B cell (primary cell): ENCODE measurements at regions not wholly inside any gene's neighbourhood (a gene's known extent, or its start where the extent isn't known, plus 50 kb on each side); places are given as distances from the start of the nearest gene placed in this dataset.

Source experiments
- ATAC-seq: fragments of 200-7000 bp; cut with Tn5 transposase; one replicate; pipeline ENCODE4 v1.10.0; 2021; ENCODE audit warnings: low read depth, mild to moderate bottlenecking, moderate number of reproducible peaks, moderate library complexity
- CTCF ChIA-PET: fragments of 350-600 bp; sonication (Branson Sonifier 250); formaldehyde crosslinking; loops from one replicate; lab custom pipeline; 2021; ENCODE audit warnings: antibody characterized with exemption, inconsistent platforms; lab: Charles Lee
- POLR2A ChIA-PET: fragments of 350-600 bp; sonication (Branson Sonifier 250); formaldehyde crosslinking; loops from one replicate; lab custom pipeline; 2021; ENCODE audit warnings: antibody characterized with exemption; lab: Charles Lee
- DNase-seq: peaks from one replicate; pipeline ENCODE4 v3.0.0; 2013
- H2AFZ ChIP-seq: 2 replicates; pipeline ENCODE4 v1.6.1; 2012; ENCODE audit warnings: mild to moderate bottlenecking, low read depth, low read length; ENCODE audit not compliant: insufficient read depth, poor library complexity, severe bottlenecking
- H3K27ac ChIP-seq, 2 donors: 1 replicate in 1 of 2; 2 replicates in 1 of 2; pipeline ENCODE4 v1.5.1; 2012 to 2013; ENCODE audit warnings: low read length in 2 of 2, mild to moderate bottlenecking in 2 of 2, moderate library complexity in 1 of 2
- H3K27me3 ChIP-seq, 4 experiments: fragments of 200-600 bp in 1 of 4; sonication (generic) in 1 of 4; replicated peaks in 1 of 4; 1 replicate in 2 of 4; 2 replicates in 2 of 4; pipeline versions ENCODE4 v1.6.1 to v1.7.0; 2013 to 2016; ENCODE audit warnings: low read length in 3 of 4, mild to moderate bottlenecking in 2 of 4, mixed read lengths in 1 of 4, moderate library complexity in 1 of 4; ENCODE audit not compliant: insufficient read depth in 4 of 4, control insufficient read depth in 3 of 4; ENCODE audit errors: control extremely low read depth in 1 of 4
- H3K36me3 ChIP-seq, 2 experiments: replicated peaks in 1 of 2; 1 replicate in 1 of 2; 2 replicates in 1 of 2; pipeline versions ENCODE4 v1.6.1 to v1.7.1; 2013; ENCODE audit warnings: low read length in 1 of 2; ENCODE audit not compliant: insufficient read depth in 2 of 2, control insufficient read depth in 1 of 2; ENCODE audit errors: control extremely low read depth in 1 of 2, extremely low read depth in 1 of 2
- H3K4me1 ChIP-seq, 2 donors: fragments of 200-600 bp in 1 of 2; sonication (generic) in 1 of 2; 1 replicate in 1 of 2; 2 replicates in 1 of 2; pipeline versions ENCODE4 v1.5.1 to v1.6.1; 2013 to 2017; ENCODE audit warnings: low read length in 2 of 2; ENCODE audit not compliant: control insufficient read depth in 2 of 2, insufficient read depth in 2 of 2
- H3K4me2 ChIP-seq: replicated peaks from 2 replicates; pipeline ENCODE3; 2012; ENCODE audit warnings: mild to moderate bottlenecking, low read depth, low read length; ENCODE audit not compliant: poor library complexity, severe bottlenecking
- H3K4me3 ChIP-seq, 5 experiments: fragments of 200-600 bp in 1 of 5; sonication (generic) in 1 of 5; 1 replicate in 3 of 5; 2 replicates in 2 of 5; pipeline versions ENCODE4 v1.5.1 to v1.7.0; 2011 to 2016; ENCODE audit warnings: low read length in 4 of 5, mild to moderate bottlenecking in 4 of 5, low read depth in 2 of 5, control low read depth in 1 of 5, moderate library complexity in 1 of 5; ENCODE audit not compliant: insufficient read depth in 1 of 5; ENCODE audit errors: control extremely low read depth in 1 of 5, extremely low read depth in 1 of 5
- H3K79me2 ChIP-seq: fragments of 200-600 bp; sonication (generic); one replicate; pipeline ENCODE4 v1.6.0; 2016; ENCODE audit warnings: low read length; ENCODE audit not compliant: control insufficient read depth, insufficient read depth
- H3K9ac ChIP-seq: fragments of 200-600 bp; sonication (generic); 2 replicates; pipeline ENCODE4 v1.6.1; 2017; ENCODE audit warnings: mild to moderate bottlenecking, low read length, moderate library complexity
- H3K9me3 ChIP-seq, 3 donors: one replicate each; pipeline versions ENCODE4 v1.6.1 to v1.7.1; 2013; ENCODE audit warnings: low read length in 2 of 3; ENCODE audit not compliant: control insufficient read depth in 2 of 3, insufficient read depth in 1 of 3; ENCODE audit errors: control extremely low read depth in 1 of 3
- H4K20me1 ChIP-seq: 2 replicates; pipeline ENCODE4 v1.6.0; 2012; ENCODE audit warnings: mild to moderate bottlenecking, low read length; ENCODE audit not compliant: insufficient read depth, control insufficient read depth, poor library complexity, severe bottlenecking
- H3K27ac Mint-ChIP-seq: one replicate; pipeline ENCODE4 v1.8.0; 2021; ENCODE audit warnings: mixed read lengths
- H3K27me3 Mint-ChIP-seq: one replicate; pipeline ENCODE4 v1.8.0; 2021; ENCODE audit warnings: mixed read lengths
- H3K4me1 Mint-ChIP-seq: one replicate; pipeline ENCODE4 v1.8.0; 2021; ENCODE audit warnings: mixed read lengths
- H3K4me3 Mint-ChIP-seq: one replicate; pipeline ENCODE4 v1.8.0; 2021; ENCODE audit warnings: mixed read lengths
- H3K9me3 Mint-ChIP-seq: one replicate; pipeline ENCODE4 v1.8.0; 2022; ENCODE audit warnings: mixed read lengths; ENCODE audit not compliant: insufficient read depth
- CTCF ChIP-seq: fragments of 200-600 bp; IDR thresholded peaks from one replicate; pipeline ENCODE4 v1.8.0; 2022; ENCODE audit warnings: antibody characterized with exemption, mild to moderate bottlenecking
- EZH2 ChIP-seq: IDR thresholded peaks from 2 replicates; pipeline ENCODE4 v1.6.1; 2012; ENCODE audit warnings: borderline replicate concordance, low read depth, mild to moderate bottlenecking, moderate library complexity, low read length; ENCODE audit not compliant: insufficient read depth, poor library complexity, severe bottlenecking
- WGBS: methylation state at CpG from one replicate; pipeline ENCODE4 v1.1.5; 2013; ENCODE audit warnings: missing lambda C conversion rate; ENCODE audit not compliant: insufficient coverage; 5-methylcytosine and 5-hydroxymethylcytosine counted together
- intact Hi-C: fragments of 100-400 bp; cut with micrococcal nuclease; formaldehyde crosslinking; loops from one replicate; pipeline ENCODE4 v1.10.0; 2022

GRCh38 chr4:122083989-122084388, 68.1 kb upstream of the BLTP1 start:
- Mint-ChIP-seq H3K4me3 (no peak overlapping the region), H3K27ac (no peak overlapping the region), H3K9me3 (no peaks in the 10 kb centered on the region), H3K4me1 (no peaks in the 10 kb centered on the region), H3K27me3 (peaks cover 25% of the 10 kb centered on the region)
- Histone ChIP-seq H4K20me1 (no peaks in the 10 kb centered on the region), H3K36me3 (no peaks in the 10 kb centered on the region), H3K4me2 (no peak overlapping the region), H3K9ac (no peak overlapping the region), H3K4me1 (no peaks in the 10 kb centered on the region), H2AFZ (no peak overlapping the region), H3K4me3 (no peak overlapping the region), H3K27ac (no peak overlapping the region), H3K9me3 (no peaks in the 10 kb centered on the region), H3K27me3 (no peaks in the 10 kb centered on the region), H3K79me2 (no peaks in the 10 kb centered on the region)
- WGBS: no CpG with 5 or more reads among the region's 1 CpG
- TF ChIP-seq CTCF (no peak), EZH2 (no peak)
- DNase-seq (no peak), ATAC-seq (no peak)
- POLR2A ChIA-PET: no interaction called here
- intact Hi-C loops: no loop called here
- CTCF ChIA-PET: no interaction called here

DNA sequence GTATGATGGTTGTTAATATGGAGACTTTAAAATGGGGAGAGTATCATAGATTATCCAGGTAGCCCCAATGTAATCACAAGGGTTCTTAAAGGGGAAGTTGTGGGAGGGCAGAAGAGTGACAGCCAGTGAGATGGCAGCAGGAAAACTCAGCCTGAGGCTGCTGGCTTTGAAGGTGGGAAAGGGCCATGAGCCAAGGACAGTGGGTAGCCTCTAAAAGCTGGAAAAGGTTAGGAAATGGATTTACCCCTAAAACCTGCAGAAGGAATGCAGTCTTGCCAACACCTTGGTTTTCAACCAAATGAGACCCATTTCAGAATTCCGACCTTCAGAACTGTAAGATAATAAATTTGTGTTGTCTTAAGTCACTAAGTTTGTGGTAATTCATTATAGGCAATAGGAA, 68.8 kb upstream of the BLTP1 start:
- H3K4me3 Mint-ChIP-seq: no peak overlapping the region
- CTCF ChIA-PET: no interaction called here
- TF ChIP-seq EZH2 (no peak), CTCF (no peak)
- Histone ChIP-seq H3K36me3 (no peaks in the 10 kb centered on the region), H3K4me1 (no peaks in the 10 kb centered on the region), H3K79me2 (no peaks in the 10 kb centered on the region), H3K4me2 (no peak overlapping the region), H3K4me3 (no peak overlapping the region), H3K9ac (no peak overlapping the region), H3K9me3 (no peaks in the 10 kb centered on the region), H2AFZ (no peak overlapping the region), H3K27me3 (no peaks in the 10 kb centered on the region), H3K27ac (no peak overlapping the region), H4K20me1 (no peaks in the 10 kb centered on the region)
- WGBS: no CpG with 5 or more reads among the region's 1 CpG
- intact Hi-C loops: no loop called here
- DNase-seq: no peak
- POLR2A ChIA-PET: no interaction called here
- ATAC-seq: no peak
- no peaks in the 10 kb centered on the region for H3K4me1 Mint-ChIP-seq
- peaks cover 28% of the 10 kb centered on the region for H3K27me3 Mint-ChIP-seq
- H3K9me3 Mint-ChIP-seq: no peaks in the 10 kb centered on the region
- H3K27ac Mint-ChIP-seq: no peak overlapping the region
